ENCODE measurements at regions not wholly inside any gene's neighbourhood (a gene's known extent, or its start where the extent isn't known, plus 50 kb on each side); places are given as distances from the start of the nearest gene placed in this dataset.

DNA sequence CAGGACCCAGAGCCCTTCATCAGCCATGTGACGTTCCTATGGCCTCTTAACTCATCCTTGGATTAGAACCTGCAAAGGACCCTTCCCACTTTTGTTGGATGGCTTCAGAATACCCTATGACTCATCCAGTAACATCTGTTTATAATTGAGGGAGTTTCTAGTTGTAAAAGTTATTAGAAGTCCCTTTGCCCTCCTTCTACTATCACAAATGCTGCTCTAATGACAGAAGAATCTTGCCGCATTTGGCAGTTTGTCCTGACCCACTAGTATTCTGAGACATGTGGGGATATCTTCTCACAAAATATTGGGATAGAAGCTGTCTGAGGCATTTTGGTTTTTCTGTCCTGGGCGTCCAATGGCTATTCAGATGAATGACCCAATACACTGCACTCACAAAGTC lies 251.8 kb upstream of the TMEM72 start:
- Histone ChIP-seq H3K9me3 (ENCODE audit: control insufficient read depth in 4 of 4, insufficient read depth in 3 of 4, low read length in 3 of 4) (no peaks in the 10 kb centered on the region), H3K27me3 (ENCODE audit: control insufficient read depth in 3 of 3, insufficient read depth in 3 of 3, low read length in 2 of 3) (no peaks in the 10 kb centered on the region), H3K27ac (ENCODE audit: low read depth in 1 of 2, low read length in 1 of 2) (no peak overlapping the region), H3K36me3 (ENCODE audit: control insufficient read depth in 4 of 4, insufficient read depth in 4 of 4, low read length in 4 of 4) (no peaks in the 10 kb centered on the region), H3K4me3 (no peak overlapping the region), H3K4me1 (ENCODE audit: control insufficient read depth in 5 of 5, insufficient read depth in 5 of 5, low read length in 5 of 5) (no peaks in the 10 kb centered on the region), H3K9ac (ENCODE audit: insufficient read depth in 1 of 2, low read length in 2 of 2) (no peak overlapping the region)
- 76 to 92% methylated on average over 3 of the region's 3 CpGs for WGBS, 2 donors
- DNase-seq (no peak), ATAC-seq (ENCODE audit: insufficient read depth, low FRiP score) (no peak)
- TF ChIP-seq, protein P1, sequence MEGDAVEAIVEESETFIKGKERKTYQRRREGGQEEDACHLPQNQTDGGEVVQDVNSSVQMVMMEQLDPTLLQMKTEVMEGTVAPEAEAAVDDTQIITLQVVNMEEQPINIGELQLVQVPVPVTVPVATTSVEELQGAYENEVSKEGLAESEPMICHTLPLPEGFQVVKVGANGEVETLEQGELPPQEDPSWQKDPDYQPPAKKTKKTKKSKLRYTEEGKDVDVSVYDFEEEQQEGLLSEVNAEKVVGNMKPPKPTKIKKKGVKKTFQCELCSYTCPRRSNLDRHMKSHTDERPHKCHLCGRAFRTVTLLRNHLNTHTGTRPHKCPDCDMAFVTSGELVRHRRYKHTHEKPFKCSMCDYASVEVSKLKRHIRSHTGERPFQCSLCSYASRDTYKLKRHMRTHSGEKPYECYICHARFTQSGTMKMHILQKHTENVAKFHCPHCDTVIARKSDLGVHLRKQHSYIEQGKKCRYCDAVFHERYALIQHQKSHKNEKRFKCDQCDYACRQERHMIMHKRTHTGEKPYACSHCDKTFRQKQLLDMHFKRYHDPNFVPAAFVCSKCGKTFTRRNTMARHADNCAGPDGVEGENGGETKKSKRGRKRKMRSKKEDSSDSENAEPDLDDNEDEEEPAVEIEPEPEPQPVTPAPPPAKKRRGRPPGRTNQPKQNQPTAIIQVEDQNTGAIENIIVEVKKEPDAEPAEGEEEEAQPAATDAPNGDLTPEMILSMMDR (IDR thresholded peaks at IDR 0.05; ENCODE audit: control extremely low read depth, extremely low read depth): no peak

DNA sequence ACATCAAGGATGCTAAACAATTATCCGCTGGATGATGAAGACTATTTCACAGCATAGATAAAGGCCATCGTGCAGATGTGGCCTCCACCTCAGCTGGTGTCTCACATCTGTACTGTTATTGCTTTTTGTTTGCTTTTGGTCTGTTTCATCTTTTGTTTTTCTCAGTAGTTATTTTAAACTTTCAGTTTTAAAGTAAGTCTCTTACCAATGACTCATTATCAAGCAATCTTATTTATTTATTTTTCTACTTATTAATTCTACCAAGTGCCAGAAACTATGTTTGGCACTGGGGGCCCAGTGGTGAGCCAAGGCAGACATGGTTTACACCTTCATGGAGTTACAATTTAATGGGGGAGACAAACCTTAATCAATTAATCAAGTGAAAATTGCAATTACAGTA lies 250.9 kb upstream of the TMEM72 start:
- no peaks in the 10 kb centered on the region for H3K27me3 ChIP-seq (ENCODE audit: control insufficient read depth in 3 of 3, insufficient read depth in 3 of 3, low read length in 2 of 3)
- H3K36me3 ChIP-seq (ENCODE audit: control insufficient read depth in 4 of 4, insufficient read depth in 4 of 4, low read length in 4 of 4): no peaks in the 10 kb centered on the region
- no peak overlapping the region for H3K9ac ChIP-seq (ENCODE audit: insufficient read depth in 1 of 2, low read length in 2 of 2)
- no peak overlapping the region for H3K27ac ChIP-seq (ENCODE audit: low read depth in 1 of 2, low read length in 1 of 2)
- 75 to 91% methylated on average over 2 of the region's 2 CpGs for whole genome bisulfite sequencing, 2 donors
- H3K4me1 ChIP-seq (ENCODE audit: control insufficient read depth in 5 of 5, insufficient read depth in 5 of 5, low read length in 5 of 5): no peaks in the 10 kb centered on the region
- TF ChIP-seq, protein P1 (IDR thresholded peaks at IDR 0.05; ENCODE audit: control extremely low read depth, extremely low read depth): no peak
- H3K9me3 ChIP-seq (ENCODE audit: control insufficient read depth in 4 of 4, insufficient read depth in 3 of 4, low read length in 3 of 4): no peaks in the 10 kb centered on the region
- DNase-seq: no peak
- H3K4me3 ChIP-seq: no peak overlapping the region
- no peak for ATAC-seq (ENCODE audit: insufficient read depth, low FRiP score)

DNA sequence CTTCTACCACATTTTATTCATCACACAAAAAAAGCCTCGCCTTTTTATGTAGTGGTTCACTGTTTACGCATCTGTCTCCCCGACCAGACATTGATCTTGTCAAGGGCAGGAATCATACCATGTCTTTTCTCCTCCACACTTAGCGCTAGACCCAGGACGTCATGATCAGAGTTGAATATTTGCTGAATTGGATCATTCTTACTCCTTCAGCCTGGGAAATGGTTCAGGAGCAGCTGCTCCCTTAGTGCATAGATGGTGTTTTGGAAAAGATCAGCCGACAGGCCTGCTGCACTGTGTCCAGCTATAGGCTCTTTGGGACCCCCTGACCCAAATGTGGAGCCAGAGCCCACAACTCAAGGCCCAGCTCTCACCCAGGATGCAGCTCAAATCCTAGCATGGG lies 249.1 kb upstream of the TMEM72 start:
- Histone ChIP-seq H3K9me3 (ENCODE audit: control insufficient read depth in 4 of 4, insufficient read depth in 3 of 4, low read length in 3 of 4) (no peaks in the 10 kb centered on the region), H3K27me3 (ENCODE audit: control insufficient read depth in 3 of 3, insufficient read depth in 3 of 3, low read length in 2 of 3) (no peaks in the 10 kb centered on the region), H3K4me3 (no peak overlapping the region), H3K4me1 (ENCODE audit: control insufficient read depth in 5 of 5, insufficient read depth in 5 of 5, low read length in 5 of 5) (no peaks in the 10 kb centered on the region), H3K27ac (ENCODE audit: low read depth in 1 of 2, low read length in 1 of 2) (no peak overlapping the region), H3K9ac (ENCODE audit: insufficient read depth in 1 of 2, low read length in 2 of 2) (no peak overlapping the region), H3K36me3 (ENCODE audit: control insufficient read depth in 4 of 4, insufficient read depth in 4 of 4, low read length in 4 of 4) (no peaks in the 10 kb centered on the region)
- TF ChIP-seq, protein P1 (IDR thresholded peaks at IDR 0.05; ENCODE audit: control extremely low read depth, extremely low read depth): no peak
- WGBS, 2 donors: 82 to 89% methylated on average over 6 of the region's 6 CpGs
- no peak for DNase-seq
- no peak for ATAC-seq (ENCODE audit: insufficient read depth, low FRiP score)

DNA sequence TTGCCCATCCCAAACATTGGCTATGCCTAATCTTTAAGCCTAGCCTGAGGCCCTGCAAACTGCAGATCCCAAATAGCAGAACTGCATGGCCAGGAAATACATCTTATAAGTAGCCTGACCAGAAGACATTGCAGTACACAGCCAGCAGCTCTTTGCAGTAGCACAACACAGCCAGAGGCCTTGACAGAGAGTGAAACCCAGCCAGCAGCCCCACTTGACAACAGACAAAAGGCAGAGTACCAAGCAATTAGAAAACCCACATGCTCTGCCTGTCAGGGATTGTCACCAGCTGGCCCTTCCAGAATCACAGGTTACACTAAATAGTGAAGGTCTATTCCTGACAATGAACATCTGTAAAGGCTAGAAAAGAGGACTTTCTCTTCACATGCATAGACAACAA lies 242.8 kb upstream of the TMEM72 start:
- ATAC-seq (ENCODE audit: insufficient read depth, low FRiP score): no peak
- Histone ChIP-seq H3K4me3 (no peak overlapping the region), H3K27ac (ENCODE audit: low read depth in 1 of 2, low read length in 1 of 2) (no peak overlapping the region), H3K27me3 (ENCODE audit: control insufficient read depth in 3 of 3, insufficient read depth in 3 of 3, low read length in 2 of 3) (no peaks in the 10 kb centered on the region), H3K36me3 (ENCODE audit: control insufficient read depth in 4 of 4, insufficient read depth in 4 of 4, low read length in 4 of 4) (no peaks in the 10 kb centered on the region), H3K4me1 (ENCODE audit: control insufficient read depth in 5 of 5, insufficient read depth in 5 of 5, low read length in 5 of 5) (no peaks in the 10 kb centered on the region), H3K9me3 (ENCODE audit: control insufficient read depth in 4 of 4, insufficient read depth in 3 of 4, low read length in 3 of 4) (peaks cover 0 to 6% (median 0%) of the 10 kb centered on the region in 4 donors), H3K9ac (ENCODE audit: insufficient read depth in 1 of 2, low read length in 2 of 2) (no peak overlapping the region)
- TF ChIP-seq, protein P1 (IDR thresholded peaks at IDR 0.05; ENCODE audit: control extremely low read depth, extremely low read depth): no peak
- DNase-seq: no peak
